NT2/D1 (cell line): ENCODE measurements at regions not wholly inside any gene's neighbourhood (a gene's known extent, or its start where the extent isn't known, plus 50 kb on each side); places are given as distances from the start of the nearest gene placed in this dataset.

Experiments used
- SUZ12 ChIP-seq: IDR thresholded peaks from 2 replicates; pipeline ENCODE4 v1.6.1; 2011; ENCODE audit not compliant: insufficient read length, insufficient read depth; ENCODE audit errors: extremely low read depth
- YY1 ChIP-seq: IDR thresholded peaks from 2 replicates; pipeline ENCODE4 v1.6.1; 2011; ENCODE audit not compliant: insufficient read length, insufficient read depth
- ZNF274 ChIP-seq: IDR thresholded peaks from 2 replicates; pipeline ENCODE4 v1.6.1; 2011; ENCODE audit warnings: mild to moderate bottlenecking, low read depth, low read length

GRCh38 chr5:31021181-31021624, 172.3 kb upstream of the CDH6 start:
- TF ChIP-seq YY1 (no peak), ZNF274 (no peak), SUZ12 (no peak)
